GM18511 (cell line): ENCODE measurements at regions not wholly inside any gene's neighbourhood (a gene's known extent, or its start where the extent isn't known, plus 50 kb on each side); places are given as distances from the start of the nearest gene placed in this dataset.

Experiments
- ATAC-seq: cut with Tn5 transposase; IDR thresholded peaks from one replicate; pipeline ENCODE4 v1.9.1; 2021; ENCODE audit warnings: mild to moderate bottlenecking, moderate library complexity; ENCODE audit not compliant: unreplicated experiment

- no peak for ATAC-seq
These were observed 564.5 kb upstream of the IGFBP3 start for GRCh38 chr7:46485481-46486065.

DNA sequence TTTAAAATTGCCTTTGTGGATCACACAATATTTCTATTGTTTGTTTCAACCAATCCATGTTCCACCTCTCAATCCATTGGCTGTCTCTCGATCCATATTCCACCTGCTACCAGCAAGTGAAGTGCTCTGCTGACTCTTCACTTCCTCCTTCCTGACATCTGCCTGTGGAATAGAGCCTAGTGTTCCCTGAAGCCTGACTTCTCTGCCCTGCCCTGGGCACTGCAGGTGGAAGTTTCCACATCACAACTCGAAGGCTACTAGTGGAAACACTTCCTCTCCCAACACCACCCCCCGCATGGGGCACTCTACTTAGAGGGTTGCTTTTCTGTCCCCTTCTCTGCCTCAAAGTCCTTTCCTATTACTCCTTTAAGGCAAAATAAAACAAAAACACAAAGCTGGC, 563.8 kb upstream of the IGFBP3 start:
- ATAC-seq = no peak

GRCh38 chr7:46480619-46481018, 559.5 kb upstream of the IGFBP3 start:
- no peak for ATAC-seq

GRCh38 chr7:46479680-46480079, 558.6 kb upstream of the IGFBP3 start:
- no peak for ATAC-seq

GRCh38 chr7:46478046-46478445, 557.0 kb upstream of the IGFBP3 start:
- no peak for ATAC-seq

GRCh38 chr7:46468753-46469356, 547.8 kb upstream of the IGFBP3 start:
- no peak for ATAC-seq

GRCh38 chr7:46463170-46463569, 542.1 kb upstream of the IGFBP3 start:
- no peak for ATAC-seq

GRCh38 chr7:46461334-46461777, 540.3 kb upstream of the IGFBP3 start:
- no peak for ATAC-seq

GRCh38 chr7:46459942-46460341, 538.9 kb upstream of the IGFBP3 start:
- no peak for ATAC-seq

DNA sequence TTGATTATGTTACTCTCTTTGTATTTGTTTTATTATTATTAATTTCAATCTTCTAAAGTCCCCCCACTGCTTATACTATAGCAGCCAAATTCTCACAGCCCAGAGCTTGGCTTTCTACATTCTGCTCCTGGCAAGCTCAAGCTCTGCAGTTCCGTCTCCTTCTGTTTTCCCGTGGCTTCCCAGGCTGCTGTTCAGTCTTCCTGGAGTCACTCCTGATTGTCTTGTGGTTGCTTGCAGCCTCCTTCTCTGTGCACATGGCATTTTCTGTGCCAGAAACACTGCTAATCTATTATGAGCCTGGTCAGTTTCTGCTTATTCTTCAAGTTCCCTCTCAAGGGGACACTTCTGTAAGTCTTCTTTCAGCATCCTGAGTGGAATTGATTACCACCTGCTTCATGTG, 533.7 kb upstream of the IGFBP3 start:
- no peak for ATAC-seq

- no peak for ATAC-seq
These were observed 531.6 kb upstream of the IGFBP3 start for GRCh38 chr7:46452561-46453135.

DNA sequence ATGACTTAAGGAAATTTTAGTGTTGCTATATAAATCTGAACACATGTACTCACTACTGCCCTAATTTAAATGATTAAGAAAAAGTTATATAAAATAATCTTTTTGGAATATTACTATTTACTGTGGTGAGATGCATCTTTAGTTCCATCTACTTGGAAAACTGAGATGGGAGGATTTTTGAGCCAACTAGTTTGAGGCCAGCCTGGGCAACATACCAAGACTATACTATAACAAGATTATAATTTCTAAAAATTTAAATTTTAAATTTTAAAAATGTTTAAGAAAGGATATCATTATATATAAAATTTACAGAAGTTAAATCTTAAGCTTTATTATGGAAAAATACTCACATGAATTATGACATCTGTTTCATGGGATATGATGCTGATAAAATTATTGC, 530.8 kb upstream of the IGFBP3 start:
- no peak for ATAC-seq

- ATAC-seq = no peak
These were observed 529.8 kb upstream of the IGFBP3 start for GRCh38 chr7:46450886-46451285.

DNA sequence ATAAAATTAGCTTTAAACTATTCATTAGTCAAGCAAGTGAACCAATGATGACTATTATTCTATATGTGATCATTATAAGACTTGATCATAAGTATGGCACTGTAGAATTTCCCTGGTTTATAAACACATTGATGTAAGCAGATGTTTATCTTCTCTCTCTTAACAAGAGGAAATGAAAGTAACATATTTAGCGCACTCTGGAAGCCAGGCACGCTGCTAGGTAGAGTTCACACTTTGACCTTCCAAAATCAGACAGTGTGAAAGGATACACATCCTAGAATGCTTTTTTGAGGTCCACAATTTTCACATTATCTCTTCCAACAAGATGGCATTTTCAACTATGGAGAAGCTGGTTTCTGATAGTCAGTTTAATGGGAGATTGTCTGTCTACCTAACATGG, 529.4 kb upstream of the IGFBP3 start:
- ATAC-seq = no peak

GRCh38 chr7:46449743-46450142, 528.7 kb upstream of the IGFBP3 start:
- ATAC-seq = no peak

- ATAC-seq = no peak
These were observed 527.4 kb upstream of the IGFBP3 start for GRCh38 chr7:46448478-46448877.

DNA sequence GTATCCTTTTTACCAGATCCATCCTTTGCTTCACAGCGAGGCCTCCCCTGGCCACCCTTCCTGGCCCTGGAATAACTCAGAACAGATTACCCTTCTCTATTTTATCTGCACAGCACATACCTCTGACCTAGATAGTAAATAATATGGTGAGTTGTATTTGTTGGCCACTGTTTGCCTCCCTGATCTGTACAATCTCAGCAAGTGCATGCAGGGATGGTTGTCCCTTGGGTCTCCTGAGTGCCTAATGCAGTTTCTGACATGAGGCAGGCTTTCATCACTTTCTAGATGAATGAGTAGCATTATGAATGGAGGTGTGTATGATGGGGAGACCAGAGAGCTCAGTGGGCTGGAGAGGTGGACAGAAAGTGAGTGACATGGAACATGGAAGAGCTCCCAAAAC, 525.1 kb upstream of the IGFBP3 start:
- no peak for ATAC-seq

GRCh38 chr7:46444256-46444655, 523.2 kb upstream of the IGFBP3 start:
- no peak for ATAC-seq

DNA sequence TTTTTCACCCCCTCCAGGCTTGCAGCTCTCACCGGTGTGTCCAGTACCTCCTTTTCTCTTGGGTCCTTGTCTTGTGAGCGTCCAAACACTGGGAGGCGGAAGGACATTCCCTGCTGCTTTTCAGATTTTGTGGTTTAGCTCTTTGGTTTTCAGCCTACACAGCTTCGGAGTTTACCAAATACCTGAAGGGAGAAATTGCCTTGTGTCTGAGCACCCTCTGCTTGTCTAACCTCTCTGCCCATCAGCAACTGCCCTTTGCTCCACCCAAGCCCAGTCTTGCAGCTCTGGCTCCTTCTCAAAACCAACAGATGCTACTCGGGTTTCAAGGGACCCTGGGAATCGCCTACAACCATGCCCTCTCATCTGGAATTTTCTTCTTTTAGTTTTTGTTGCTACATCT, 519.1 kb upstream of the IGFBP3 start:
- ATAC-seq = no peak

DNA sequence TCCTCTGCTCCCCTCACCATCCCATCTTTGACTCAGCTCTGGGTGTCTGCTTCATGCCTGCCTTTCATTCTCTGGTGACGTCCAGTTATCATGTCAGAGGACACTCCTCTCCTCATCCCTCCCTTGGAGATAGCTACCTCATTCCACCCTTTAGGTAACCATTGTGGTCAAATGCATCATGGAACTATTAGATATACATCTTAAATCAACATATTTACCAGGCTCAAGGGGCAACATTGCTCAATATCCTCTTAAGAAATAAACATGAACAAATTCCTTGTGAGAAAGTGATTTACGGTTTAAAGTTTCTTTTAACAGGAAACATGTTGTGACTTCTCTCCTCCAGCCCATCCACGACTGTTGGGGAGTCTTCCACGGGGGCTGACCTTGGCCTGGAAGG, 511.6 kb upstream of the IGFBP3 start:
- ATAC-seq = no peak

- no peak for ATAC-seq
These were observed 507.2 kb upstream of the IGFBP3 start for GRCh38 chr7:46428295-46428694.

GRCh38 chr7:46424934-46425333, 503.9 kb upstream of the IGFBP3 start:
- ATAC-seq = no peak
